Right forelimb (tissue), 1 donor: ENCODE measurements at regions not wholly inside any gene's neighbourhood (a gene's known extent, or its start where the extent isn't known, plus 50 kb on each side); places are given as distances from the start of the nearest gene placed in this dataset.
"Not testable (repeated sequence)": the region's sequence is repeated elsewhere in the genome, so short reads cannot be mapped to it uniquely, and the experiment has no call there.

ENCODE experiments used
- DNase-seq: peaks from one replicate; pipeline ENCODE4 v3.0.0-alpha.2; 2018

DNA sequence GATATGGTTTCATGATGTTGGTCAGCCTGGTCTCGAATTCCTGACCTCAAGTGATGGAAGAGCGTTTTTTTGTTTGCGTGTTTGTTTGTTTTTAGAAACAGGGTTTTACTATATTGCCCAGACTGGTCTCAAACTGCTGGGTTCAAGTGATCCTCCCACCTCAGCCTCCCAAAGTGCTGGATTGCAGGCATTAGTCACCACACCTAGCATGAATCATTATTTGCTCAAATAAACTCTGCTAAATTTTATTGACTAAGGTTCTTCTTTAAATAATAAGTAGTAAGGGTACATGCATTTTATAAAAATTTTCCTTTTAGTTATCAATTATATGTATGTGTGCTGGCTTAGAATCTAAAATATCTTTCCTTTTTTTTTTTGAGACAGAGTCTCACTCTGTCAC lies 52.9 kb downstream of the ZBTB9 start:
- DNase-seq: no peak

DNA sequence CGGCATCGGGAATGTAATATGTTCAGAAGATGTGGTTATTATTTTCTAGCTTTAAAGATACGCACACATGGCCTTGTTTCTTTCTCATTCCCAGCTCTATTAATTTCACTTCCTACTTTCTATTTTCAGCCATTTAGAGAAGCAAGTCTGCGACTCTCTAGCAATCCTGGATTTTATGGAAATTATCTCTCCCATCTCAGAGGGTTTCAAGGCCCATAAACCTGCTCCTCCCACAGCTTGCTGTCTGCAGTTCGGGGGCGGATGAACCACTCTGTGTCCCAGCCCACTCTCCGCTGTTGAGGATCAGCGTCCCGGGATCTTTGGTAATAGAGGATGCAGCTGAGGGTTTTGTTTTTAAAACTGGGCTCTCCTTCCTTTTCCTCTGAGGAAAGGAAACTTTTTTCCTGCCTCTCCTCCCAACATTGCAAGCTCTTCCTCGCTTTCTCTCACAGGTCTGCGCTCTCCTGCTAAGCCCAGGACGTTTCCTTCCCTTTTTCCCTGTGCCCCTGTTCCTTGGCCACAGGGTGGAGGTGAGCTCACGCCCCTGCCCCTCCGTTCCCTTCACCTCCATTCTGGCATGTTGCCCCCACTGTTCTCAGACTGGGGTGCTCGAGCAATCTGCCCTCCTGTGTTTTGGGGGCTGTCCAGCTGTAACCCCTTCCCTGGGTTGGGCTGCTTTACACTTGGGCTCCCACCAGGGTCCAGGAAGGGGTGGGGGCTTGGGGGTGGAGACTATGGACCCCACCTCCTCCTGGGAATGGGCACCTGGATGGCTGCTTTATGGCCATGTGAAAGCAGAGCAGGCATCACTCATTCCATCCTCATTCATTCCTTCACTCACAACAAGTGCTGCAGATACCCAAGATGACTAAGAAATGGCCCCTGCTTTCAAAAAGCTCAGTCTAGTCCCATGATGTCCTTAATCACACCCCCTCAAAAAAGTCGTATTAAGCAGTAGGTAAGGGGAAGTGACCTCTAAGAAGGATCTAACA lies 54.9 kb downstream of the ZBTB9 start:
- DNase-seq: peak; percentile 41

DNA sequence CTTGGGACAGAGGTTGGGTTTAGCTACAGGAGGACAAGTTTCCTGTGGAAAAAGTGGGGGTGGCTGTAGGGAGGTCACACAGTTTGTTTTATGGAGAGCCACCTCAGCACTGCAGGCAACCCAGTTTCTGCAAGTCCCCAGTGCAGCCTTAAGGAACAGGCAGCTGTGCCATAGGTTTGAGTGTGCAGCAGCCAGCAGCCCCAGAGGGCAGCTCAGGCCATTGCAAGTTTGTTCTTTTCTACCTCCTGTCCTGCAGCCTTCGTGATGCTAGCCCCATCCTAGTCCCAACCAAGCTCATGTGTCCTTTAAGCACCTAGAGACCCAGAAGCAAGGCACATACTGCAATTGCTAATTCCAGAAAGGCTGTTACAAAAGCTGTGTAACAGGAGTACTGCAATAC lies 58.8 kb downstream of the ZBTB9 start:
- no peak for DNase-seq

DNA sequence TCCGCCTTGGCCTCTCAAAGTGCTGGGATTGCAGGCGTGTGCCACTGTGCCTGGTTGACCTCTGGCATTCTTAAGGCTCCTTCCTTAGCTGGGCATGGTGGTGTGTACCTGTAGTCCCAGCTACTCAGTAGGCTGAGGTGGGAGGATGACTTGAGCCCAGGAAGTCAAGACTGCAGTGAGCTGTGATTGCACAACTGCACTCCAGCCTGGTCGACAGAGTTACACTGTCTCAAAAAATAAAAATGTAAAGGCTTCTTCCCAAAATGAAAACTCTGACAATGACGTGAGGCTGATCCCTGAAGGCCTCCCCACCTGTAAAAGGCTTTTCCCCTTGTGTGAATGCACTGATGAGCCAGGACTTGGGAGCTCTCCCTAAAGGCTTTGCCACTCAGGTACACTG lies 62.4 kb downstream of the ZBTB9 start:
- DNase-seq: no peak

DNA sequence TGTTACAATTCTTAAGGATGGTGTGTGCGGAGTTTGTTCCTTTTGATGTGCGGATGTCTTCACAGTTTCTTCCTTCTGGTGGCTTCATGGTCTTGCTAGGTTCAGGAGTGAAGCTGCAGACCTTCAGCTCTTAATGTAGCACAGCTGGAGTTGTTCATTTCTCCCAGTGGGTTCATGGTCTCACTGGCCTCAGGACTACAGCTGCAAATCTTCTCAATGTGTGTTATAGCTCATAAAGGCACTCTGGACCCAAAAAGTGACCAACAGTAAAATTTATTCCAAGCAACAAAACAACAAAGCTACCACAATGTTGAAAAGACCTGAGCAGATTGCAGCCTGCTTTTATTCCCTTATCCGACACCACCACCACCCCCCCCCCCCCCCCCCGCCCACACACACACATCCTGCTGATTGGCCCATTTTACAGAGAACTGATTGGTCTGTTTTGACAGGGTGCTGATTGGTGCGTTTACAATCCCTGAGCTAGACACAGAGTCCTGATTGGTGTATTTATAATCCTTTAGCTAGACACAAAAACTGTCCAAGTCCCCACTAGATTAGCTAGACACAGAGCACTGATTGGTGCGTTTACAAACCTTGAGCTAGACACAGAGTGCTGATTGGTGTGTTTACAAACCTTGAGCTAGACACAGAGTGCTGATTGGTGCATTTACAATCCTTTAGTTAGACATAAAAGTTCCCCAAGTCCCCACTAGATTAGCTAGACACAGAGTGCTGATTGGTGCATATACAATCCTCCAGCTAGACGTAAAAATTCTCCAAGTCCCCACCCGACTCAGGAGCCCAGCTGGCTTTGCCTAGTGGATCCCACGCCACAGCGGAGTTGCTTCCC lies 59.2 kb downstream of the BAK1 start:
- not testable (repeated sequence) for DNase-seq

DNA sequence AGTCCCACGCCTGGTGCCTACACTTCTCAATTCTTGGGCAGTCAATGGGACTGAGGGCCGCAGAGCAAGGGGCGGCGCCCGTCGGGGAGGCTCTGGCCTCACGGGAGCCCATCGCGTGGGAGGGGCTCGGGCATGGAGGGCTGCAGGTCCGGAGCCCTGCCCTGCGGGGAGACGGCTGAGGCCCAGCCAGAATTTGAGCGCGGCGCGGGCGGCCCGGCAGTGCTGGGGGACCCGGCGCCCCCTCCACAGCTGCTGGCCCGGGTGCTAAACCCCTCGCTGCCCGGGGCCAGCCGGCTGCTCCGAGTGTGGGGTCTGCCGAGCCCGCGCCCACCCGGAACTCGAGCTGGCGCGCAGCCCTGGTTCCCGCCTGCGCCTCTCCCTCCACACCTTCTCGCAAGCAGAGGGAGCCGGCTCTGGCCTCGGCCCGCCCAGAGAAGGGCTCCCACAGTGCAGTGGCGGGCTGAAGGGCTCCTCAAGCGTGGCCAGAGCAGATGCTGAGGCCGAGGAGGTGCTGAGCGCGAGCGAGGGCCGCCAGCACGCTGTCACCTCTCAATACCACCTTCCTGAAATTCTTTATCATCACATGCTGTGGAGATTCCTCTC lies 58.5 kb downstream of the BAK1 start:
- DNase-seq: no peak
